ENCODE measurements at regions not wholly inside any gene's neighbourhood (a gene's known extent, or its start where the extent isn't known, plus 50 kb on each side); places are given as distances from the start of the nearest gene placed in this dataset.

GRCh38 chr18:11284811-11285210 is 135.4 kb upstream of the PIEZO2 start:
- TF ChIP-seq CTCF (IDR thresholded peaks at IDR 0.05) (no peak), ZFX (IDR thresholded peaks at IDR 0.05; ENCODE audit: borderline replicate concordance) (no peak)

Data from 22Rv1 (cell line).